Keratinocyte (primary cell): ENCODE measurements at regions not wholly inside any gene's neighbourhood (a gene's known extent, or its start where the extent isn't known, plus 50 kb on each side); places are given as distances from the start of the nearest gene placed in this dataset.

Source experiments
- CTCF ChIP-seq, 3 experiments: IDR thresholded peaks in 1 of 3; conservative IDR thresholded peaks in 1 of 3; optimal IDR thresholded peaks in 1 of 3; 2 replicates in 2 of 3; 3 replicates in 1 of 3; pipeline versions ENCODE3 to v1.5.1; 2011; ENCODE audit warnings: low read length in 3 of 3, mild to moderate bottlenecking in 3 of 3, moderate library complexity in 2 of 3, control low read depth in 1 of 3, inconsistent platforms in 1 of 3; ENCODE audit not compliant: insufficient read depth in 2 of 3; ENCODE audit errors: extremely low read depth in 1 of 3
- EZH2 ChIP-seq: IDR thresholded peaks from one replicate; pipeline ENCODE4 v1.6.1; 2012; ENCODE audit warnings: inconsistent platforms, mild to moderate bottlenecking, low read length, moderate library complexity

GRCh38 chr6:135578976-135579375 lies 81.4 kb upstream of the AHI1 start:
- TF ChIP-seq CTCF (optimal IDR thresholded peaks at IDR 0.05 in 1 of 3, IDR thresholded peaks at IDR 0.05 in 1 of 3, conservative IDR thresholded peaks at IDR 0.05 in 1 of 3; ENCODE audit: extremely low read depth in 1 of 3, insufficient read depth in 2 of 3, low read length in 3 of 3) (no peak), EZH2 (no peak)
